ENCODE measurements at regions not wholly inside any gene's neighbourhood (a gene's known extent, or its start where the extent isn't known, plus 50 kb on each side); places are given as distances from the start of the nearest gene placed in this dataset.
"Not testable (repeated sequence)": the region's sequence is repeated elsewhere in the genome, so short reads cannot be mapped to it uniquely, and the experiment has no call there.

GRCh38 chr3:26312816-26313215 lies 309.8 kb upstream of the LRRC3B start:
- Histone ChIP-seq H3K4me1 (ENCODE audit: control insufficient read depth, extremely low read depth, insufficient read depth, low read length) (no peaks in the 10 kb centered on the region), H3K36me3 (ENCODE audit: control insufficient read depth in 2 of 2, extremely low read depth in 1 of 2, insufficient read depth in 2 of 2, low read length in 2 of 2) (no peaks in the 10 kb centered on the region), H3K9ac (ENCODE audit: control insufficient read depth, extremely low read depth, insufficient read depth, low read length) (no peak overlapping the region), H3K27me3 (ENCODE audit: control insufficient read depth, extremely low read depth, insufficient read depth, low read length) (no peaks in the 10 kb centered on the region), H3K27ac (ENCODE audit: control insufficient read depth, insufficient read depth, low read length) (no peak overlapping the region), H2AFZ (ENCODE audit: control insufficient read depth, low read length) (no peak overlapping the region), H3K9me3 (ENCODE audit: control insufficient read depth, low read depth, low read length) (no peaks in the 10 kb centered on the region), H3K4me2 (ENCODE audit: control insufficient read depth, extremely low read depth, insufficient read depth, low read depth, low read length) (no peak overlapping the region), H3K79me2 (ENCODE audit: control insufficient read depth, insufficient read depth, low read length) (no peaks in the 10 kb centered on the region), H4K20me1 (ENCODE audit: control insufficient read depth, extremely low read depth, insufficient read depth, low read length) (no peaks in the 10 kb centered on the region), H3K9me1 (ENCODE audit: control insufficient read depth, extremely low read depth, insufficient read depth, low read length) (no peaks in the 10 kb centered on the region), H3K4me3 (ENCODE audit: control insufficient read depth in 2 of 3, extremely low read depth in 1 of 3, insufficient read depth in 2 of 3, low read depth in 1 of 3, low read length in 3 of 3) (no peak overlapping the region)
- dilution Hi-C loops (cut with MboI; ENCODE audit: extremely low pct_ligation_motif_present, low sequenced_read_pairs), result no loop called here
- TF ChIP-seq CTCF (optimal IDR thresholded peaks at IDR 0.05 in 1 of 3, IDR thresholded peaks at IDR 0.05 in 1 of 3, conservative IDR thresholded peaks at IDR 0.05 in 1 of 3; ENCODE audit: extremely low read depth in 1 of 3, insufficient read depth in 2 of 3, low read length in 3 of 3) (no peak), EZH2 (IDR thresholded peaks at IDR 0.05; ENCODE audit: low read length) (no peak)
- no peak for FAIRE-seq
- DNase-seq (ENCODE audit: low read depth, low spot score), result no peak

GRCh38 chr3:26316472-26316871 lies 306.1 kb upstream of the LRRC3B start:
- no peak overlapping the region for H2AFZ ChIP-seq (ENCODE audit: control insufficient read depth, low read length)
- no peak overlapping the region for H3K4me3 ChIP-seq (ENCODE audit: control insufficient read depth in 2 of 3, extremely low read depth in 1 of 3, insufficient read depth in 2 of 3, low read depth in 1 of 3, low read length in 3 of 3)
- H3K27me3 ChIP-seq (ENCODE audit: control insufficient read depth, extremely low read depth, insufficient read depth, low read length), result no peaks in the 10 kb centered on the region
- no peak overlapping the region for H3K4me2 ChIP-seq (ENCODE audit: control insufficient read depth, extremely low read depth, insufficient read depth, low read depth, low read length)
- H3K9me3 ChIP-seq (ENCODE audit: control insufficient read depth, low read depth, low read length), result no peaks in the 10 kb centered on the region
- H3K27ac ChIP-seq (ENCODE audit: control insufficient read depth, insufficient read depth, low read length), result no peak overlapping the region
- no peaks in the 10 kb centered on the region for H3K79me2 ChIP-seq (ENCODE audit: control insufficient read depth, insufficient read depth, low read length)
- DNase-seq (ENCODE audit: low read depth, low spot score), result no peak
- no peak overlapping the region for H3K9ac ChIP-seq (ENCODE audit: control insufficient read depth, extremely low read depth, insufficient read depth, low read length)
- FAIRE-seq, result no peak
- H3K36me3 ChIP-seq (ENCODE audit: control insufficient read depth in 2 of 2, extremely low read depth in 1 of 2, insufficient read depth in 2 of 2, low read length in 2 of 2), result no peaks in the 10 kb centered on the region
- H3K9me1 ChIP-seq (ENCODE audit: control insufficient read depth, extremely low read depth, insufficient read depth, low read length), result no peaks in the 10 kb centered on the region
- dilution Hi-C loops (cut with MboI; ENCODE audit: extremely low pct_ligation_motif_present, low sequenced_read_pairs), result no loop called here
- no peaks in the 10 kb centered on the region for H4K20me1 ChIP-seq (ENCODE audit: control insufficient read depth, extremely low read depth, insufficient read depth, low read length)
- no peak for TF ChIP-seq EZH2 (IDR thresholded peaks at IDR 0.05; ENCODE audit: low read length)
- TF ChIP-seq CTCF (optimal IDR thresholded peaks at IDR 0.05 in 1 of 3, IDR thresholded peaks at IDR 0.05 in 1 of 3, conservative IDR thresholded peaks at IDR 0.05 in 1 of 3; ENCODE audit: extremely low read depth in 1 of 3, insufficient read depth in 2 of 3, low read length in 3 of 3), result no peak
- H3K4me1 ChIP-seq (ENCODE audit: control insufficient read depth, extremely low read depth, insufficient read depth, low read length), result no peaks in the 10 kb centered on the region

- H3K4me2 ChIP-seq (ENCODE audit: control insufficient read depth, extremely low read depth, insufficient read depth, low read depth, low read length); H3K27ac ChIP-seq (ENCODE audit: control insufficient read depth, insufficient read depth, low read length); H4K20me1 ChIP-seq (ENCODE audit: control insufficient read depth, extremely low read depth, insufficient read depth, low read length); H3K9me1 ChIP-seq (ENCODE audit: control insufficient read depth, extremely low read depth, insufficient read depth, low read length); H2AFZ ChIP-seq (ENCODE audit: control insufficient read depth, low read length); DNase-seq (ENCODE audit: low read depth, low spot score); dilution Hi-C loops (cut with MboI; ENCODE audit: extremely low pct_ligation_motif_present, low sequenced_read_pairs); FAIRE-seq; H3K9ac ChIP-seq (ENCODE audit: control insufficient read depth, extremely low read depth, insufficient read depth, low read length); H3K27me3 ChIP-seq (ENCODE audit: control insufficient read depth, extremely low read depth, insufficient read depth, low read length); H3K4me1 ChIP-seq (ENCODE audit: control insufficient read depth, extremely low read depth, insufficient read depth, low read length); H3K9me3 ChIP-seq (ENCODE audit: control insufficient read depth, low read depth, low read length); H3K79me2 ChIP-seq (ENCODE audit: control insufficient read depth, insufficient read depth, low read length); H3K4me3 ChIP-seq (ENCODE audit: control insufficient read depth in 2 of 3, extremely low read depth in 1 of 3, insufficient read depth in 2 of 3, low read depth in 1 of 3, low read length in 3 of 3); H3K36me3 ChIP-seq (ENCODE audit: control insufficient read depth in 2 of 2, extremely low read depth in 1 of 2, insufficient read depth in 2 of 2, low read length in 2 of 2): not testable (repeated sequence)
Measured at GRCh38 chr3:26323741-26324140, 298.8 kb upstream of the LRRC3B start.

Measured in keratinocyte (primary cell).